ENCODE measurements at regions not wholly inside any gene's neighbourhood (a gene's known extent, or its start where the extent isn't known, plus 50 kb on each side); places are given as distances from the start of the nearest gene placed in this dataset.
"Not testable (repeated sequence)": the region's sequence is repeated elsewhere in the genome, so short reads cannot be mapped to it uniquely, and the experiment has no call there.

DNA sequence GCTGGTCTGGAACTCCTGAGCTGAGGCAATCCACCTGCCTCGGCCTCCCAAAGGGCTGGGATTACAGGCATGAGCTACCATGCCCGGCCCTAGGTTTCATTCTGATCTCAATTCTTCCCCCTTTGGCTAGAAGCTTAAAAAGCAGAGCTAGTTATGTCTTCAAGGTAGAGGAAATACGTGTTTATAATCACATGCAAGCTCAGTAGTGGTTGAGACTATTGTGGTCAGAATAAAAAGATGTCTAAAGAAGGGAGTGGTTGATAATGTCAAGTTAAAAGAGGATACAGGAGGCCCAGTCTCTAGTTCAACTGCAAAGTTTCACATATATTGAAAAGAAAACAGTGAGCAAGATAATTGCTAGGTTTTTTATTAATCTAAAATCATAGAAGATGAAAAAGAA lies 807.8 kb upstream of the ACVR2A start:
- DNase-seq, result no peak

GRCh38 chr2:147033044-147033443 lies 811.8 kb upstream of the ACVR2A start:
- no peak for DNase-seq

DNA sequence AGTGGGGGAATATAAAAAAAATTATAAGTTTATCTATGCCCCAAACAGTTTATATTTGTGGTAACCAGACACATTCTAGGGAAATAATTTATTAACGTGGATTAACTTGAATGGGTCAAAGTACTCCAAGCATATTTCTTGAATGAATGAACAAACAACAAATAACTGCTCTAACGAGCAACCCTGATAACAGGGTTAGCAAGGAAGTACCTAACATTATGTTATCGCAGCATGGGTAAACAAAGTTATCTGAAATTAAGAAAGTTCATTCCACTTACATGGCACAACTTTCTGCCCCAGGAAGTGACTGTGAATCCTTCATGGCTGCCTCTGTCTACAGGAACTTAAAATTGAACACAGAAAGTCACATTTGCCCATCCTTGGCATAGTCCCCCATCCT lies 812.9 kb upstream of the ACVR2A start:
- DNase-seq, result no peak

DNA sequence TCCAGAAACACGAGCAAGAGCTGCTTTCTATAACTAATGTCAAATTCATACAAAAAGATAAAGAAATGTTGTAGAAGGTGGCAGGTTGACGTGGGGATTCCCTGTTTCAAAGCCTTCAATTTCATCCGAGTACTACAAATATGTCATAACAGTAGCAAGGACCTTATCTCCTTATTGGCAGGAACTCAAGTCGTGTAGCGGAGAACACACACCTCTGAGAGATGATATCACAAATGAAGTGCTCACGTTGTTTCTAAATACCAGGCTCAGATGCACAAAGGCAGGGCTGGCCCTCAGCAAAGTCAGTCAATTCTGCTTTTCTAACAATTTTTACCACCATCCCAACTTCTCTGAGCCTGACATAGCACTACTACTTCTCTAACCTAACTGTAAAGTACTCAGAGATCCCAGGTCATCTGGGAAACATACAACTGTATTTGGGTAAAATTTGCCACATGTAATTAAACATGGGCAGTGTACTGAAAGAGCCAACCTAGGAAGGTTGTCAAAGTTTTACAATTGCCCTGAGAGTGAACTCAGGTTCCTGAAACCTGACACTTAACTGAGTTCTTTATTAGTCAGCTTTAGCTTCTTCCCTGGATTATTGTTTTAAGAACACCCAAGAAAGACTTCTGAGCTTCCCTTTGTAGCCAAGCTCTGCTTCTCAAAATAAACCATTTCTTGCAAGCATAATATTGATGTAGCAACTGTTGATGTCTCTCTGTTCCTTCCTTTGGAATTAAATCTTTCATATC lies 813.7 kb upstream of the ACVR2A start:
- no peak for DNase-seq

- no peak for DNase-seq
Measured at GRCh38 chr2:147027436-147027835, 817.4 kb upstream of the ACVR2A start.

GRCh38 chr2:147026664-147027295 lies 818.0 kb upstream of the ACVR2A start:
- DNase-seq, result no peak

DNA sequence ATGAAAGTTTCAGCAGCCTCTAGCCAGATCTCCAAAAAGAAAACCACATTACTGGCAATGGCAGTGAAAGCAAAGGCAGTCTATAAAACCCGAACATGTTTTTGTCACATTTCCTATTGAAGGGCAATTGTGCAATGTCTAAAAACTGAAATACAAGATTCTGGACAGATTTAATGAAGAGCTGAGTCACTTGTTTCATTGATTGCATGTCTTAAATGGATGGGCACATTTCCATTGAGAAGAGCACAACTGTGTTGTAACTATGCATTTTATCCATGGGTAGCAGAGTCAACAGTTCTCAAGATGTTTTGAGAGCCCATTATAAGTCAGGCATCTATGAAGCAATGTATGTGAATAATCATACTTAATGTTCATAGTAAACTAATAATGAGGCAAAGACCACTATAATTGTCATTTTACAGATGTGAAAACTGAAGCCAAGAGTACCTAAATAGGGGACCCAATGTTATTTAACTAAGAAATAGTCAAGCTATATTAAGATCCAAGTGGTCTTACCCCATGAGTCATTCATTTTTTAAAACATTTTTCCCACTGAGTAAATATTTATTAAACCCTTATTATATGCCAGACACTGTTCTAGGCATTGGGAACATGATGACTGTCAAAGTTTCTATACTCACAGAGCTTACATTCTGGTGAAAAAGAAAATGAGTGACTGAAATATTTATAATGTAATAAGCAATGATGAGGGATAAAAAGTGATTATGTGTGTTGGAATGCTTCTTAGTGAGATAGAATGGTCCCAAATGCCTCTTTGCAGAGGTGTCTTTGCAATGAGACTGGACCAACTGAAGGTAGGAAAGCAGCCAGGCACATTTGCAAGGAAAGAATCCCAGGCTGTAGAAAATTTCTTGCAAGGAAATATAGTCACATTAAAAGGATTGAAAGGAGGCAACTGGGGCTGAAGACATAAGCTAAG lies 818.9 kb upstream of the ACVR2A start:
- DNase-seq, result no peak

- DNase-seq, result no peak
Measured at GRCh38 chr2:147019311-147019710, 825.5 kb upstream of the ACVR2A start.

GRCh38 chr2:147017951-147018645 lies 826.7 kb upstream of the ACVR2A start:
- DNase-seq, result no peak

DNA sequence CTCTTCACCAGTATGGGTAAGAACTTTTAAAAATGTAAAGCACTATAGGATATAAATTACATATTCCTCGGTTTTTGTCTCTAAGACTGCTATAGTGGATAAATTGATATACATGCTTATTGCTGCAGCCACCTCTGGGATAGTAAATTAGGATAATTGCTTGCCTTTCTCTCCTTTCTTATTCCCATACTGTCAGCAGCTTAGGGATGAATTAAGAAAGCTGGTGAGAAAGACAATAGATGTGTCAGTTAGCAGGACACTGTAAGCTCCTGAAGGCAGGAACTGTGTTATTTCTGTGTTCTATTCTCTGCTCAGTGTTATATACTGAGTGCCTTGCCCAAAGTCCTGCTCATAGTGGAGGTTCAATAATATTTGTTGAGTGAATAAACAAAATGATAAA lies 828.6 kb upstream of the ACVR2A start:
- no peak for DNase-seq

DNA sequence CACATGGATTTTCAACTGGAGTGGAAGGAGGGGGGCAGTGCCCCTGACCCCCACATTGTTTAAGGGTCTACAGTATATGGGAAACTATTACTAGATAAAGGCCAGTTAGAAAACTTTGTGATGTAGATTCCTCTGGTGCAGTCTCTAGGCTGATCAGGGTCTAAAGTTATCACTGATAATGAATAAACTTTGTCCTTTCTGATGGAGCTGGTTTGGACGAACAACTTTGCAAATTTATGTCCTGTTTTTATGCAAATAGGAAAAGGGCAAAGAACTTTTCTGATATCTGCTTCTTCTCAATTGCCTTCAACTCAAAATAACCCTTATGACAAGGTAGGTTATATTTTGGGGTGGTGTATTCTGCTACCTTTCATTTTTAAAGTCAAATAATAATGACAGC lies 829.2 kb upstream of the ACVR2A start:
- DNase-seq, result no peak

GRCh38 chr2:147013696-147014392 lies 831.0 kb upstream of the ACVR2A start:
- no peak for DNase-seq

GRCh38 chr2:147008481-147008880 lies 836.3 kb upstream of the ACVR2A start:
- DNase-seq, result no peak

- no peak for DNase-seq
Measured at GRCh38 chr2:147006736-147007141, 838.1 kb upstream of the ACVR2A start.

DNA sequence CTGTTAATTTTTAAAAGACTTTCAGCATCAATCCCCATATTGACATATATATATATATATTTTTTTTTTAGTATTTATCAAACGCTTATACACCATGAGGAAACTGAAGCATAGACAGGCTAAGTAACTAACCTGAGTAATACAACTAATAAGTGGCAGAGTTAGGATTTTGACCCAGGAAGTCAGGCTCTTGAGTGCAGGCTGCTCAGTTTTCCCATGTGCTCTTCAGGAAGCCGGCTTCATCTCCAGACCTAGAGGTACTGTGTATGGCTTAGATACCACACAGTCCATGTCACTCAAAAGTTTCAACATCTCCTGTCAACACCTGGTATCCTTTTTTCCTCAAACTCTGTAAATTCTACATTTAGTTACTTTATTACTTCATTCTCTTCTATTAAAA lies 841.7 kb upstream of the ACVR2A start:
- no peak for DNase-seq

DNA sequence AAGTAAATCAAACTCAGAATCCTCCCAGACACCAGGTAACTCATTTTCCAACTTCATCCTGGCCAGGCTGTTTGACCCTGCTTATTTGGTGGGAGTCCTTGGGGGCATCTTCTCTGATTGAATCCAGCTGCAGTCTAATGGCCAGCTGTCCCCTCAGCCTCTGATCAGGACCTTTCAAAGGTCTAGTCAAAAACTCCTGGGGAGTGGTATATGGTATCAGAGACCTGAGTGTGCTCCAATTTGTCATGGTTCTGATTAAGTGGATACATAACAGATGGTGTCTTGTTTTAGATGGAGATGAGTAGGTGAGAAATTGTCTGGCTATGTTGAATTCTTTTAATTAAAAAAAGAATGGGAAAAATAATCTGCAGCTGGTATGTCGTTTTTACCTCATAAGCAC lies 842.6 kb upstream of the ACVR2A start:
- DNase-seq, result no peak

- no peak for DNase-seq
Measured at GRCh38 chr2:147001061-147001460, 843.8 kb upstream of the ACVR2A start.

DNA sequence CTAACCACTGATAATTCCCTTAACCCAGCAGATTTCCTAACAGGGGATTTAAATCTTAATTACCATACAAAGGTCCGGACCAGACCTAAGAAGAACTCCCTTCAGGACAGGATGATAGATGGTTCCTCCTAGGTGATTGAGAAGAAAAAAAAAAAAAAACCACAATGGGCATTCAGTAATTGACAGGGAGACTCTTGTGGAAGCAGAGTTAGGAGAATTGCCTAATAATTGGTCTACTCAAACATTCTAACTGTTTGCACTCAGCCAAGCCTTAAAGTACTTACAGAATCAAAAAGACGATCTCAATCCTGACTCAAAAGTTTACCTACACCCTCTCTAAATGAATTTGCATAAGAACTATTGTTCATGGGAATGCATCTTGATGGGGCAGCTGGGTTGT lies 844.7 kb upstream of the ACVR2A start:
- not testable (repeated sequence) for DNase-seq

DNA sequence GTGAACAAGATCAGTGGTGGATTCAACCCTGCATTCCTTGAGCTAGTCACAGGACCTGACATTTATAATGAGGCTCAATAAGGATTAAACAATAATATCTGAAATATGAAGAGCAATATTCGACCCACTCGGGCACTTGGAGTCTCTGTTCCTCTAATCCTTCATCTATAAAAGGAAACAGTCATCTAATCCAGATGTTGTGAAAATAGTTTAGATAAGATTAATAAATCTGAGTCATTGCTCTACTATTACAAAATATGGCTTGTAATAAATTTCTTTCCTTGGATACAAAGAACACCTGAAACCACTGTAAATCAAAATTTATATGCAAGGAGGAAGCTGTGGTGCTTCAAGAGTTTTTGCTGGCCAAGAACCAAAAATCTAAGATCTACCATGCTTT lies 846.9 kb upstream of the ACVR2A start:
- DNase-seq, result no peak

- DNase-seq, result no peak
Measured at GRCh38 chr2:146997488-146997887, 847.3 kb upstream of the ACVR2A start.

DNA sequence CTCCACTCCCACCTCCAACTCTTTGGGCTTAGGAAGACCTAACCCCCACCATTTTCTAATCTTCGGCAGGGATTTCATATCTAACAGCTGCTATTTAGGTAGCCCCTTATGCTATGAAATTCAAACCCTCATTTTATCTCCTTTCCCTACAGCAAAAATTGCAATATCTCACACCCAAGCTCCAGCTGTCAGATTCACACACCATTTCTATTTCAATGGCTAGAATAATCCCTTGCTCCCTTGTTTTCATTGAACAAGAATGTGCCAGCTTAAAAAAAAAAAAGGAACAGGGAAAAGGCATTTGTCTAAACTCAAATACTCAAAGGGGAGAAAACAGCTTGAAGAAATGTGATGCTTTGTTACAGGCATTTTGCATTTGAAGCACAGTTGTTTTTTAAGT lies 850.6 kb upstream of the ACVR2A start:
- DNase-seq, result no peak

DNA sequence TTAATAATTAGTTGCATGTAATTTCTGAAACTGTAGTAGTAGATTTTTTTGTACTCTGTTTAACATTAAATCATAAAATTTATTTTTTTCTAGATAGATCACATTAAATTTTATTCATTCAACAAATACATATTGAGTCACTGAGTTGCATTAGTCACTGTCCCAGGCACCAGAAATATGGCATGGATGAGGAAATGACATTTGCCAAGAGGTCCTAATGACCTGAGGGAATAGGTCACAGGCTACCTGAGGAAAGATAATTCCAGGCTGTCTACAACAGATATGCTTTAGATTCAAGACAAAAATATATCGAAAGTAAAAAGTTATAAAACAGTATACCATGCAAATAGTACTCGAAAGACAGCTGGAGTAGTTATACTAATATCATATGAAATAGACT lies 852.4 kb upstream of the ACVR2A start:
- DNase-seq, result no peak
